Osteoblast (primary cell): ENCODE measurements at regions not wholly inside any gene's neighbourhood (a gene's known extent, or its start where the extent isn't known, plus 50 kb on each side); places are given as distances from the start of the nearest gene placed in this dataset.
A peak's percentile ranks its signal among the peaks of the same experiment; 100 is the strongest.

Source experiments
- DNase-seq: peaks from one replicate; pipeline ENCODE4 v3.0.0; 2011; ENCODE audit warnings: low spot score, mixed read lengths; ENCODE audit not compliant: insufficient read length; ENCODE audit errors: missing footprints
- H2AFZ ChIP-seq: 2 replicates; pipeline ENCODE4 v1.6.0; 2011; ENCODE audit warnings: mild to moderate bottlenecking, low read length
- H3K27ac ChIP-seq: 2 replicates; pipeline ENCODE4 v1.5.1; 2011; ENCODE audit warnings: mild to moderate bottlenecking, low read depth, low read length, moderate library complexity
- H3K27me3 ChIP-seq: 2 replicates; pipeline ENCODE4 v1.6.0; 2012; ENCODE audit warnings: mild to moderate bottlenecking, control low read depth, inconsistent platforms, low read length, moderate library complexity; ENCODE audit not compliant: insufficient read depth
- H3K36me3 ChIP-seq: 2 replicates; pipeline ENCODE4 v1.5.1; 2011; ENCODE audit warnings: mild to moderate bottlenecking, low read length, control low read depth, moderate library complexity; ENCODE audit not compliant: insufficient read depth
- H3K4me1 ChIP-seq: 2 replicates; pipeline ENCODE4 v1.5.1; 2011; ENCODE audit warnings: mild to moderate bottlenecking, low read length, control low read depth, moderate library complexity; ENCODE audit not compliant: insufficient read depth
- H3K4me2 ChIP-seq: 2 replicates; pipeline ENCODE4 v1.6.0; 2011; ENCODE audit warnings: mild to moderate bottlenecking, low read length; ENCODE audit not compliant: insufficient read depth
- H3K4me3 ChIP-seq: fragments of 200-600 bp; sonication (generic); 3 replicates; pipeline ENCODE4 v1.5.1; 2012; ENCODE audit warnings: mild to moderate bottlenecking, low read length, inconsistent platforms; ENCODE audit not compliant: insufficient read depth
- H3K79me2 ChIP-seq: 2 replicates; pipeline ENCODE4 v1.6.0; 2012; ENCODE audit warnings: mild to moderate bottlenecking, low read length, control low read depth, inconsistent platforms; ENCODE audit not compliant: insufficient read depth
- H3K9me3 ChIP-seq: 2 replicates; pipeline ENCODE4 v1.5.1; 2011; ENCODE audit warnings: low read depth, low read length, control low read depth
- H4K20me1 ChIP-seq: 2 replicates; pipeline ENCODE4 v1.6.0; 2012; ENCODE audit warnings: mild to moderate bottlenecking, low read length, control low read depth; ENCODE audit not compliant: insufficient read depth
- CTCF ChIP-seq: IDR thresholded peaks from 2 replicates; pipeline ENCODE4 v1.5.1; 2011; ENCODE audit warnings: mild to moderate bottlenecking, low read depth, low read length, moderate library complexity; ENCODE audit errors: extremely low read depth

- H3K4me2 ChIP-seq = no peak overlapping the region
- no peaks in the 10 kb centered on the region for H3K36me3 ChIP-seq
- no peaks in the 10 kb centered on the region for H4K20me1 ChIP-seq
- no peak overlapping the region for H2AFZ ChIP-seq
- no peak for TF ChIP-seq CTCF
- H3K4me3 ChIP-seq = no peak overlapping the region
- no peak overlapping the region for H3K27ac ChIP-seq
- H3K4me1 ChIP-seq = peaks cover 17% of the 10 kb centered on the region
- no peaks in the 10 kb centered on the region for H3K9me3 ChIP-seq
- no peaks in the 10 kb centered on the region for H3K79me2 ChIP-seq
- H3K27me3 ChIP-seq = no peaks in the 10 kb centered on the region
- DNase-seq = no peak
Measured at GRCh38 chr5:17018871-17019270, 82.8 kb upstream of the MYO10 start.

- Histone ChIP-seq H3K27me3 (no peaks in the 10 kb centered on the region), H3K79me2 (no peaks in the 10 kb centered on the region), H3K36me3 (no peaks in the 10 kb centered on the region), H4K20me1 (no peaks in the 10 kb centered on the region), H3K9me3 (no peaks in the 10 kb centered on the region), H3K4me1 (peaks cover 17% of the 10 kb centered on the region), H3K27ac (no peak overlapping the region), H2AFZ (no peak overlapping the region), H3K4me2 (no peak overlapping the region), H3K4me3 (no peak overlapping the region)
- no peak for TF ChIP-seq CTCF
- DNase-seq = no peak
Measured at GRCh38 chr5:17019324-17019723, 83.2 kb upstream of the MYO10 start.

GRCh38 chr5:17020678-17021601, 84.9 kb upstream of the MYO10 start:
- H3K4me3 ChIP-seq = peak overlapping the region; percentile 69
- H3K4me1 ChIP-seq = peaks cover 17% of the 10 kb centered on the region
- H3K27me3 ChIP-seq = no peaks in the 10 kb centered on the region
- no peak for DNase-seq
- peak overlapping the region; percentile 96 for H2AFZ ChIP-seq
- H3K36me3 ChIP-seq = no peaks in the 10 kb centered on the region
- H3K79me2 ChIP-seq = no peaks in the 10 kb centered on the region
- no peak for TF ChIP-seq CTCF
- peak overlapping the region; percentile 88 for H3K4me2 ChIP-seq
- H3K27ac ChIP-seq = peak overlapping the region; percentile 70
- H3K9me3 ChIP-seq = no peaks in the 10 kb centered on the region
- no peaks in the 10 kb centered on the region for H4K20me1 ChIP-seq

GRCh38 chr5:17021602-17021932, 85.5 kb upstream of the MYO10 start:
- Histone ChIP-seq H3K27ac (peak overlapping the region; percentile 70), H3K9me3 (no peaks in the 10 kb centered on the region), H3K4me3 (no peak overlapping the region), H3K4me2 (peak overlapping the region; percentile 88), H3K36me3 (no peaks in the 10 kb centered on the region), H2AFZ (peak overlapping the region; percentile 96), H3K79me2 (no peaks in the 10 kb centered on the region), H4K20me1 (no peaks in the 10 kb centered on the region), H3K4me1 (peaks cover 17% of the 10 kb centered on the region), H3K27me3 (no peaks in the 10 kb centered on the region)
- TF ChIP-seq CTCF = no peak
- DNase-seq = no peak
